Liver (tissue), 7 donors: ENCODE measurements at regions not wholly inside any gene's neighbourhood (a gene's known extent, or its start where the extent isn't known, plus 50 kb on each side); places are given as distances from the start of the nearest gene placed in this dataset.

ENCODE experiments used
- DNase-seq: peaks from one replicate; pipeline ENCODE4 v3.0.0-alpha.2; 2017; ENCODE audit warnings: low spot score
- H3K27ac ChIP-seq, 2 donors: one replicate each; pipeline ENCODE4 v1.7.0; 2013; ENCODE audit warnings: inconsistent platforms in 2 of 2, low read length in 2 of 2, control low read depth in 1 of 2, low read depth in 1 of 2, mild to moderate bottlenecking in 1 of 2
- H3K27me3 ChIP-seq, 4 donors: one replicate each; pipeline versions ENCODE4 v1.6.1 to v1.7.0; 2013; ENCODE audit warnings: low read length in 3 of 4, inconsistent platforms in 1 of 4, mild to moderate bottlenecking in 1 of 4, moderate library complexity in 1 of 4; ENCODE audit not compliant: control insufficient read depth in 4 of 4, insufficient read depth in 4 of 4
- H3K36me3 ChIP-seq, 4 donors: one replicate each; pipeline versions ENCODE4 v1.6.1 to v1.7.0; 2013; ENCODE audit warnings: low read length in 3 of 4, mild to moderate bottlenecking in 3 of 4, low read depth in 1 of 4, moderate library complexity in 1 of 4; ENCODE audit not compliant: control insufficient read depth in 4 of 4, insufficient read depth in 3 of 4
- H3K4me1 ChIP-seq, 4 donors: one replicate each; pipeline versions ENCODE4 v1.6.1 to v1.7.0; 2013; ENCODE audit warnings: low read length in 3 of 4, mild to moderate bottlenecking in 3 of 4, moderate library complexity in 1 of 4; ENCODE audit not compliant: control insufficient read depth in 4 of 4, insufficient read depth in 4 of 4
- H3K4me3 ChIP-seq, 3 donors: one replicate each; pipeline versions ENCODE4 v1.6.1 to v1.7.0; 2013; ENCODE audit warnings: low read length in 3 of 3, control low read depth in 1 of 3, low read depth in 1 of 3, mild to moderate bottlenecking in 1 of 3
- H3K9ac ChIP-seq, 2 donors: one replicate each; pipeline ENCODE4 v1.7.0; 2013; ENCODE audit warnings: low read length in 2 of 2, mild to moderate bottlenecking in 2 of 2, moderate library complexity in 2 of 2, control low read depth in 1 of 2, low read depth in 1 of 2
- H3K9me3 ChIP-seq, 4 donors: one replicate each; pipeline versions ENCODE4 v1.6.1 to v1.7.0; 2013; ENCODE audit warnings: low read length in 3 of 4; ENCODE audit not compliant: control insufficient read depth in 4 of 4
- FOXA1 ChIP-seq: IDR thresholded peaks from 2 replicates; pipeline ENCODE4 v1.6.1; 2016; ENCODE audit warnings: antibody characterized with exemption
- FOXA2 ChIP-seq: IDR thresholded peaks from 2 replicates; pipeline ENCODE4 v1.6.1; 2016; ENCODE audit warnings: antibody characterized with exemption
- GABPA ChIP-seq, 2 donors: IDR thresholded peaks in 1 of 2; conservative IDR thresholded peaks in 1 of 2; 2 replicates each; pipeline ENCODE4 v1.6.1; 2016; ENCODE audit warnings: antibody characterized with exemption in 2 of 2, mild to moderate bottlenecking in 1 of 2, moderate library complexity in 1 of 2
- HNF4A ChIP-seq, 2 donors: conservative IDR thresholded peaks; 2 replicates each; pipeline ENCODE4 v1.6.1; 2016; ENCODE audit warnings: antibody characterized with exemption in 2 of 2, mild to moderate bottlenecking in 2 of 2
- JUND ChIP-seq, 2 donors: IDR thresholded peaks; 2 replicates each; pipeline ENCODE4 v1.6.1; 2016; ENCODE audit warnings: antibody characterized with exemption in 2 of 2
- NR2F2 ChIP-seq: IDR thresholded peaks from 2 replicates; pipeline ENCODE4 v1.6.1; 2016; ENCODE audit warnings: antibody characterized with exemption
- RAD21 ChIP-seq, 2 donors: IDR thresholded peaks; 2 replicates each; pipeline ENCODE4 v1.6.1; 2016; ENCODE audit warnings: antibody characterized with exemption in 2 of 2, mild to moderate bottlenecking in 2 of 2
- RXRA ChIP-seq, 2 donors: IDR thresholded peaks; 2 replicates each; pipeline ENCODE4 v1.6.1; 2017 to 2018; ENCODE audit warnings: antibody characterized with exemption in 2 of 2, mild to moderate bottlenecking in 1 of 2
- TAF1 ChIP-seq: conservative IDR thresholded peaks from 2 replicates; pipeline ENCODE4 v1.6.1; 2016; ENCODE audit warnings: antibody characterized with exemption, mild to moderate bottlenecking
- YY1 ChIP-seq: IDR thresholded peaks from 2 replicates; pipeline ENCODE4 v1.6.1; 2016; ENCODE audit warnings: antibody characterized with exemption, mild to moderate bottlenecking
- WGBS: extraction: QIAGEN DNeasy Blood & Tissue Kit; methylation state at CpG from one replicate; pipeline ENCODE4 v1.1.7; 2013; 5-methylcytosine and 5-hydroxymethylcytosine counted together
- TF ChIP-seq, protein P1 (sequence below): IDR thresholded peaks from 2 replicates; pipeline ENCODE4 v1.6.1; 2016; ENCODE audit warnings: antibody characterized with exemption
- TF ChIP-seq, protein P2 (sequence below): IDR thresholded peaks from 2 replicates; pipeline ENCODE4 v1.6.1; 2016; ENCODE audit warnings: antibody characterized with exemption
- donor health status: healthy.
- donor health status: healthy.
- donor health status: healthy.
- donor health status: healthy.

DNA sequence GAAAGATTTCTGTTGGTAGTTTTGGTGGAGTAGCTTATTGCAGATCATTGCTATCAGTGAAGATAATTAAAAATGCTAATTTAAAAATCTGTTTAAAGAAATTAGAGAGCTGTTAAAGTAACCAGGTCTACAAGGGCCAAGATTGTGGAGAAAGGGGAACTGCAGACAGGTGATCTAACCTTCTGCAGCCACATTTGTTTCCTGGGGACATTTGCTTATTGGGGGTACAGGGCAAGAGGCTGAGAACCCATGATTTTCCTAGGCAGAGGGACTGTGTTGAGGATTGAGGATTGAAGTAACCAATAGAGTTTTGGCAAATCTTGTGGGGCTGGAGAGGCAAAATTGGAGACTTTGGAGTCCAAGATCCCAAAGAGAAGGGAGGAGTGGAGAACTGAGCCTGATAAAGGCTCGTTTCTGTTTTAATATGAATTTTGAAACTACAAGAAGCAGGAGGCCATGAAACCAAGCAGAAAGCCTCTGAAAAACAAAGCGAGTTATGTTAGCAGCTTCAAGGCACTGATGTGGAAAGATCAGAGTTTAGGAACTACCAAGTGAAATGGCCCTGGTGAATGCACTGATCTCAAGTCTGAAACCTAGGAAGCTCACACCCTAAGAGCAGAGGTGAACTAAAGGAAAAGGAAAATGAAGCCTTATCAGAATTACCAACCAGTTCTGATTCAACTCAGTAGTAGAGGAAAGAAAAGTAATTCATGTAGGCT is 219.8 kb upstream of the C9orf72 start:
- Histone ChIP-seq H3K4me1 (no peaks in the 10 kb centered on the region), H3K36me3 (no peaks in the 10 kb centered on the region), H3K9ac (no peak overlapping the region), H3K4me3 (no peak overlapping the region), H3K9me3 (peaks cover 0 to 2% (median under 1%) of the 10 kb centered on the region in 4 donors), H3K27me3 (no peaks in the 10 kb centered on the region), H3K27ac (no peak overlapping the region)
- no peak for DNase-seq
- TF ChIP-seq FOXA2, result no peak
- TF ChIP-seq HNF4A (conservative IDR thresholded peaks at IDR 0.05), result no peak
- no peak for TF ChIP-seq TAF1
- TF ChIP-seq RAD21 (IDR thresholded peaks at IDR 0.05), result no peak
- TF ChIP-seq JUND (IDR thresholded peaks at IDR 0.05), result no peak
- no peak for TF ChIP-seq GABPA (IDR thresholded peaks at IDR 0.05 in 1 of 2, conservative IDR thresholded peaks at IDR 0.05 in 1 of 2)
- TF ChIP-seq NR2F2, result no peak
- TF ChIP-seq YY1, result no peak
- TF ChIP-seq, protein P1, sequence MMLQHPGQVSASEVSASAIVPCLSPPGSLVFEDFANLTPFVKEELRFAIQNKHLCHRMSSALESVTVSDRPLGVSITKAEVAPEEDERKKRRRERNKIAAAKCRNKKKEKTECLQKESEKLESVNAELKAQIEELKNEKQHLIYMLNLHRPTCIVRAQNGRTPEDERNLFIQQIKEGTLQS, result no peak
- WGBS, result 72% methylated on average over 2 of the region's 2 CpGs

- H3K4me3 ChIP-seq, result no peak overlapping the region
- no peak overlapping the region for H3K9ac ChIP-seq
- TF ChIP-seq HNF4A (conservative IDR thresholded peaks at IDR 0.05) (no peak), TAF1 (no peak), FOXA2 (no peak), FOXA1 (no peak), GABPA (IDR thresholded peaks at IDR 0.05 in 1 of 2, conservative IDR thresholded peaks at IDR 0.05 in 1 of 2) (no peak)
- TF ChIP-seq, protein P2, sequence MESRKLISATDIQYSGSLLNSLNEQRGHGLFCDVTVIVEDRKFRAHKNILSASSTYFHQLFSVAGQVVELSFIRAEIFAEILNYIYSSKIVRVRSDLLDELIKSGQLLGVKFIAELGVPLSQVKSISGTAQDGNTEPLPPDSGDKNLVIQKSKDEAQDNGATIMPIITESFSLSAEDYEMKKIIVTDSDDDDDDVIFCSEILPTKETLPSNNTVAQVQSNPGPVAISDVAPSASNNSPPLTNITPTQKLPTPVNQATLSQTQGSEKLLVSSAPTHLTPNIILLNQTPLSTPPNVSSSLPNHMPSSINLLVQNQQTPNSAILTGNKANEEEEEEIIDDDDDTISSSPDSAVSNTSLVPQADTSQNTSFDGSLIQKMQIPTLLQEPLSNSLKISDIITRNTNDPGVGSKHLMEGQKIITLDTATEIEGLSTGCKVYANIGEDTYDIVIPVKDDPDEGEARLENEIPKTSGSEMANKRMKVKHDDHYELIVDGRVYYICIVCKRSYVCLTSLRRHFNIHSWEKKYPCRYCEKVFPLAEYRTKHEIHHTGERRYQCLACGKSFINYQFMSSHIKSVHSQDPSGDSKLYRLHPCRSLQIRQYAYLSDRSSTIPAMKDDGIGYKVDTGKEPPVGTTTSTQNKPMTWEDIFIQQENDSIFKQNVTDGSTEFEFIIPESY, result no peak
- no peaks in the 10 kb centered on the region for H3K36me3 ChIP-seq
- WGBS, result 81% methylated on average over 1 of the region's 1 CpG
- H3K4me1 ChIP-seq, result peaks cover 0 to 13% (median 2%) of the 10 kb centered on the region in 4 donors
- H3K27me3 ChIP-seq, result no peaks in the 10 kb centered on the region
- no peak for DNase-seq
- no peaks in the 10 kb centered on the region for H3K9me3 ChIP-seq
- H3K27ac ChIP-seq, result no peak overlapping the region
Measured at GRCh38 chr9:27799326-27799725, 226.0 kb upstream of the C9orf72 start.

DNA sequence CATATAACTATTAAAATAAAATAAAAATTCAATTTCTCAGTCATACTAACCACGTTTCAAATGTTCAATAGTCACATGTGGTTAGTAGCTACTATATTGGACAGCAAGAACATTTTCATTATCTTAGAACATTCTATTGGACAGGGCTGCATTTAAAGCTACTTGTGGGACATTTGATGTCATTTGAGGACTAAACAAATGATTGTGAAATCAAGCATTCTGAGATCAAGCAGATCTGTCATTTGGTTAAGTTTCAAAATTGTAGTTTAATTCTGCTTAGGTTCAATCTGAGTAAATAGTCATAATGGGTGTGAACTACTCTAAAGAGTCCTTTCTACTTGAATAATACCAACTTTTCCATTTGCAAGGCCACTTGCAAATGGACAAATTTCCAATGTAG is 226.9 kb upstream of the C9orf72 start:
- H3K9me3 ChIP-seq, result no peaks in the 10 kb centered on the region
- TF ChIP-seq TAF1, result no peak
- TF ChIP-seq HNF4A (conservative IDR thresholded peaks at IDR 0.05), result no peak
- no peak for TF ChIP-seq YY1
- no peak for TF ChIP-seq FOXA1
- TF ChIP-seq RXRA (IDR thresholded peaks at IDR 0.05), result peak; percentile 13 to 26
- no peak for TF ChIP-seq FOXA2
- no peak overlapping the region for H3K27ac ChIP-seq
- H3K27me3 ChIP-seq, result no peaks in the 10 kb centered on the region
- WGBS, result 12% methylated on average over 1 of the region's 1 CpG
- DNase-seq, result no peak
- no peak overlapping the region for H3K4me3 ChIP-seq
- no peaks in the 10 kb centered on the region for H3K36me3 ChIP-seq
- no peak overlapping the region for H3K9ac ChIP-seq
- peaks cover 0 to 13% (median 2%) of the 10 kb centered on the region in 4 donors for H3K4me1 ChIP-seq
